Activated CD8-positive, alpha-beta memory T cell treated with anti-CD3 and anti-CD28 coated beads, Interleukin-2, amount 50 U/mL, for 1 hour (primary cell): ENCODE measurements at regions not wholly inside any gene's neighbourhood (a gene's known extent, or its start where the extent isn't known, plus 50 kb on each side); places are given as distances from the start of the nearest gene placed in this dataset.

Experiments
- DNase-seq: peaks from one replicate; pipeline ENCODE4 v3.0.0-alpha.2; 2020; ENCODE audit errors: extremely low read depth

GRCh38 chr5:77157732-77158532 lies 52.5 kb upstream of the PDE8B start:
- DNase-seq = no peak

DNA sequence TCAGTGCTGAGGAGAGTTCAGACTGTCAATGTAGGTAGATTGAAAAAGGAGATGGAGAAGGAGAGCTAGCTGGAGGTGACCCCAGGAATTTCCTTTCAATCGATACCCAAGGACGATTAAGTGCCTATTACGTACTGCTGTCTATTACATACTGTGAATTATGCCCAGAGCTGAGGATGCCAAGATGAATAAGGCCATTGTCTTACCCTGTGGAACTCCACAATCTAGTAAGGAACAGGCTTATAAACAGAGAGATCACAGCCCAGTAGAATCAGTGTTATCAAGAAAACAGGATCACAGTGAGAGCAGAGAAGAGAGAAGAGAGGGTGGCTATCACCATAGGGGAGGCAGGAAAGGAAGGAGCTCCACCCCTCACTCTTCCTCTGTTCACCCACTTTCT lies 54.1 kb upstream of the PDE8B start:
- DNase-seq = no peak

DNA sequence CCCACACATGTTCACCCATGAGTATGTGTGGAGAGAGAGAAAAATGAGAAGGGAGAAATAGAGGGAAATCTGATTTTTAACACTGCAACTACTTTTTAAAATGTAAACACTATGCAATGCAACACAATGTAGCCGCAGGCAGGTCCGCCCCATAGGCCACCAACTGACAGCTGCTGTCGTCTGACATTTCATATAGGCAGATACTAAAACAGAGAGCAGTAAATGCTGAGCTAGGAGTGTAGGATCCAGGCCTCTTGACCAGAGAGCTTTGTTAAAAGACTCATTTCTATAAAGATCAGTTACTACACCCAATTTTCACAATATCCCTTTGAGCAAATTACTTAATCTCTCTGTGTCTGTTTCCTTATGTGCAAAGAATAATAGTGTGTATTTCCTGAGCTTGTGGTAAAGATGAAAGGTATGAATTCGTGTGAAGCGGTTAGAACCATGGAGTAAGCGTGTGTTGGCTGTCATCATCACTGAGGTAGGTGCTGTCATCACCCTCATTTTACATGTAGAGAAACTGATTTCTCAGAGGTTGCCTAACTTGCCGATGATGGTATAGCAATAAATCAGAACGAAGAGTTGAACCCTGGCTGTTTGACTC lies 55.2 kb upstream of the PDE8B start:
- peak; percentile 37 for DNase-seq

- DNase-seq = no peak
Observed at GRCh38 chr5:77152441-77152840, 58.0 kb upstream of the PDE8B start.

DNA sequence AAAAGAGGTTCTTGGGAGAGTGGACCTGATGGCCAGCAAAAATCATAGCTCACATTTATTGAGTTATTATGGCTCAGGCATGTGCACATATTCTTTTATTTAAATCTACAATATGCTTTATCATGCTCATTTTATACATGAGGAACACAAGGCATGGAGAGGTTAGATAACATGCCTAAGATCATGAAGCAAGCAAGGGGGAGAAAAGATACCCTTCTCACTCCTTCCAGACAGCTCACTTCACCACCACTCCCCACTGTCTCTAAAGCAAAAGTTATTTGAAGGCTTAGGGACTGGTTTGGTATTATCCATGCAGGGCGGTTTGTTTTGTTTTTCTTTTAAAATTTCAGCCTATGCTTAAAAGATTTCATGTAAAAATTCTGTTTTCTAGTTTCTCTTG lies 59.0 kb upstream of the PDE8B start:
- DNase-seq = no peak

DNA sequence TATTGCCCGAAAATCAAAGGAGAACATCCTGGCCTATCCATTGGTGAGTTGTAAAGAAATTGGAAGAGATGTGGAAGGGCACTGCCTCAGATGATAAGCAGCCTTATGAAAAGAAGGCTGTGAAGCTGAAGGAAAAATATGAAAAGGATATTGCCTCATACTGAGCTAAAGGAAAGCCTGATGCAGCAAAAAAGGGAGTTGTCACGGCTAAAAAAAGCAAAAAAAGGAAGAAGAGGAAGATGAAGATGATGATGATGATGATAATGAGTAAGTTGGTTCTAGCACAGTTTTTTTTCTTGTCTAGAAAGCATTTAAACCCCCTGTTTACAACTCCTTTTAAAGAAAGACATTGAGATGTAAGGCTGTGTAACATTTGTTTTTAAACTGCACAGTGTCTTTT lies 59.8 kb upstream of the ZBED3 start:
- no peak for DNase-seq

GRCh38 chr5:77145666-77146065 lies 58.6 kb upstream of the ZBED3 start:
- no peak for DNase-seq

GRCh38 chr5:77144837-77145139 lies 57.7 kb upstream of the ZBED3 start:
- no peak for DNase-seq

DNA sequence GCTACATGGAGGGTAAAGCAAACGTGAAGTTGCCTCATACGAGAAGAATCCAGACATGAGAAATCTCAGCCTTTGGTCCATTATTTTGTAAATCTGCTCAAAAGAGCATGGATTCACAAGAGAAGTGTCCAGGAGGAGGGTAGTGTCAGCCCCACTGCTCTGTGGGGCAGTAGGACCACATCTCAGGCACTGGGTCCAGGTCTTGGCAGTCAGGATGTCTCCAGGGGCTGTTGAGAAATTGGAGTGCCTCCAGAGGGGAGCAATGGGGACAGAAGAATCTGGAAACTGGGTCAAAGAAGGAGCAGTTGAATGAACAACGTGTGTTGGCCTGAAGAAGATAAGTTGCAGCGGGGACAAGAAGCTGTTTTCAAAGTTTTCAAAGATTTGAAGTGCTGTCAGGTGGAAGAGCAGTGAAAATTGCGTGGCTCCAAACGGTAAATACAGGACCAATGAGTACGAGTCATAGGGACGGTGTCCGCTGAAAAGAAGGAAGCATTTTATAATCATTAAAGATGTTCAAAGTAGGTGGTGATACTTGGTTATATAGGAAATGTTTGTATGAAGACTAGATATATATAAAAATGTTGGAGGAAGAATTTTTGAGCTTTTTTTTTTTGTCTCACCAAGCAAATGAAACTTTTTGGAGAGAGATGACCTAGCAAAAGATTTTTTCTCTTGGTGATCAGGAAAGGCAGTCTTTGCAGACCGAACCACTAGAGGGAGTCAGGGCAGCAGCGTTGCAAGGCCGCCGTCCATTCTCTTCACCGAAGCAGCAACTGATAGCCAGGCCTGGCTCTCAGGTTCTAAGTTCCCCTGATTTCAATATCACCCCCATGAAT lies 57.1 kb upstream of the ZBED3 start:
- peak; percentile 20 for DNase-seq

GRCh38 chr5:77140350-77140749 lies 53.3 kb upstream of the ZBED3 start:
- no peak for DNase-seq

- no peak for DNase-seq
Observed at GRCh38 chr5:77139001-77139400, 51.9 kb upstream of the ZBED3 start.
